GM12892 (cell line): ENCODE measurements at regions not wholly inside any gene's neighbourhood (a gene's known extent, or its start where the extent isn't known, plus 50 kb on each side); places are given as distances from the start of the nearest gene placed in this dataset.

ENCODE experiments used
- POLR2A ChIP-seq: IDR thresholded peaks from 2 replicates; pipeline ENCODE4 v1.6.1; 2011; ENCODE audit warnings: low read depth, low read length, control low read depth
- POLR2AphosphoS5 ChIP-seq: IDR thresholded peaks from 2 replicates; pipeline ENCODE4 v1.6.1; 2011; ENCODE audit warnings: low read depth, low read length, control low read depth
- TAF1 ChIP-seq: IDR thresholded peaks from 2 replicates; pipeline ENCODE4 v1.6.1; 2011; ENCODE audit warnings: low read depth, mild to moderate bottlenecking, control low read depth, low read length, borderline replicate concordance

GRCh38 chr16:63578791-63579190 is 1542.6 kb upstream of the CDH8 start:
- TF ChIP-seq TAF1, result no peak
- no peak for TF ChIP-seq POLR2A
- no peak for TF ChIP-seq POLR2AphosphoS5
